ENCODE measurements at regions not wholly inside any gene's neighbourhood (a gene's known extent, or its start where the extent isn't known, plus 50 kb on each side); places are given as distances from the start of the nearest gene placed in this dataset.

GRCh38 chr5:142422429-142422828 is 97.6 kb upstream of the SPRY4 start:
- no peaks in the 10 kb centered on the region for H3K9me3 ChIP-seq
- no peaks in the 10 kb centered on the region for H3K27me3 ChIP-seq (replicated peaks; ENCODE audit: insufficient read depth)
- no peaks in the 10 kb centered on the region for H3K4me1 ChIP-seq (replicated peaks)
- no peak overlapping the region for H3K27ac ChIP-seq
- no peak overlapping the region for H3K4me3 ChIP-seq
- no peak for TF ChIP-seq POLR2AphosphoS5 (IDR thresholded peaks at IDR 0.05)
- no peak for TF ChIP-seq POLR2A (IDR thresholded peaks at IDR 0.05)
- TF ChIP-seq CTCF (IDR thresholded peaks at IDR 0.05), result no peak
- DNase-seq (ENCODE audit: low spot score), result no peak
- no peaks in the 10 kb centered on the region for H3K36me3 ChIP-seq
- intact Hi-C loops (cut with DNase I), result no loop called here

- Histone ChIP-seq H3K27ac (no peak overlapping the region), H3K4me3 (no peak overlapping the region), H3K4me1 (replicated peaks) (no peaks in the 10 kb centered on the region), H3K9me3 (no peaks in the 10 kb centered on the region), H3K36me3 (no peaks in the 10 kb centered on the region), H3K27me3 (replicated peaks; ENCODE audit: insufficient read depth) (no peaks in the 10 kb centered on the region)
- TF ChIP-seq POLR2AphosphoS5 (IDR thresholded peaks at IDR 0.05), result no peak
- no peak for TF ChIP-seq CTCF (IDR thresholded peaks at IDR 0.05)
- TF ChIP-seq POLR2A (IDR thresholded peaks at IDR 0.05), result no peak
- intact Hi-C loops (cut with DNase I), result no loop called here
- 79% methylated on average over 1 of the region's 1 CpG for WGBS
- DNase-seq (ENCODE audit: low spot score), result no peak
These were observed 97.0 kb upstream of the SPRY4 start for GRCh38 chr5:142421621-142422397.

- Histone ChIP-seq H3K4me1 (replicated peaks) (no peaks in the 10 kb centered on the region), H3K9me3 (no peaks in the 10 kb centered on the region), H3K27me3 (replicated peaks; ENCODE audit: insufficient read depth) (no peaks in the 10 kb centered on the region), H3K27ac (no peak overlapping the region), H3K36me3 (no peaks in the 10 kb centered on the region), H3K4me3 (no peak overlapping the region)
- intact Hi-C loops (cut with DNase I), result no loop called here
- no peak for TF ChIP-seq POLR2A (IDR thresholded peaks at IDR 0.05)
- peak; percentile 32 for TF ChIP-seq POLR2AphosphoS5 (IDR thresholded peaks at IDR 0.05)
- peak; percentile 25 for DNase-seq (ENCODE audit: low spot score)
- 31% methylated on average over 5 of the region's 5 CpGs for WGBS
These were observed 96.4 kb upstream of the SPRY4 start for GRCh38 chr5:142421228-142421617.

DNA sequence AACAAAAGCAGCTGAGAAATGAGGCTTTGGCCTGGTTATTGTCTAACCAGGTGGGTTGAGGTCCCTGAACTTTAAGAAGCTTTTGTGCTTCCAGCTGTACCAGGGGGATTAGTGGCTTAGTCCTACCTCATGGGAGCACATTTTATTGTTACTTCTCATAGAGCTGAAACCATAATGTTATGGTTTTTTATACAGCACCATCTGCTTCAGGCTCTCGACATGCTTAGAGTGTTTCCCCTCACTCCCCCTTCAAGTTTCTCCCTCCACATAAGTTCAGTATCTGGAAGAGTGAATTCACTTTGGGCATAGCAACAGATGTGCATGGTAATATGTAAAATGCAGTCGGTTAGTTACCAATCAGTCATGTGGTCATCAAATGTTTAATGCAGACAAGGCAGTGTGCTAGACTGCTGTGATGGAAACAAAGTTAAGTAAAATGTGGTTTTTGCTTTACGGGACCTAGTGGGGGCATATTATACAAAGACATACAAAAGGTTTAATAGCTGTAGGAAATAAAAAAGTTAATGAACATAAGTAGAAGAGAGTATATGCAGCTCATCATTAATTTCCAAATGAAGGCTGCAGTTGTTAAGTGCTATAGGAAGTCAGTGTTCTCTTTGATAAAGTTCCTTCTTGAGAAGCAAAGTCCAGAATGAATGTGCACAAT is 95.9 kb upstream of the SPRY4 start:
- TF ChIP-seq POLR2A (IDR thresholded peaks at IDR 0.05) (no peak), POLR2AphosphoS5 (IDR thresholded peaks at IDR 0.05) (no peak), CTCF (IDR thresholded peaks at IDR 0.05) (no peak)
- WGBS, result 61% methylated on average over 3 of the region's 3 CpGs
- no peak overlapping the region for H3K4me3 ChIP-seq

DNA sequence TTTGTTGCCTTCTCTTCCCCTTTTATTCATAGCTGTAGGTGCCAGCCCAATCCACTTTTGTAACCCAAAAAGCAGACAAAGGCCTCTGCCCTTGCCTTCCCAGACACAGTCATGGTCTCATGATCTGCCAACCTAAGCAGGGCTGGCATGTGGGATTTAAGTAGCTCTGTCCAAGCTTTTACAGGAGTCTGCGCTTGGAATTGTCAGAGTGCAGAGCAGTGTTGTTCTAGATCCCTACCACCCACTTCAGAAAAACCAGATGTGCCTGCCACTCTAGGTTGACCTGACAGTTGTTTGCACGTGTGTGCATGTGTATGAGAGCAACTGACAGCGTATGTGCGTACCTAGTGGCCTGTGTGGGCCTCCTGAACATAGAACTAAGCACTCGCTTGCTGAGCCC is 87.8 kb upstream of the SPRY4 start:
- intact Hi-C loops (cut with DNase I), result no loop called here
- Histone ChIP-seq H3K4me1 (replicated peaks) (no peaks in the 10 kb centered on the region), H3K36me3 (no peaks in the 10 kb centered on the region), H3K27ac (no peak overlapping the region), H3K4me3 (no peak overlapping the region), H3K27me3 (replicated peaks; ENCODE audit: insufficient read depth) (no peaks in the 10 kb centered on the region), H3K9me3 (no peaks in the 10 kb centered on the region)
- WGBS, result 91% methylated on average over 5 of the region's 5 CpGs
- DNase-seq (ENCODE audit: low spot score), result no peak
- TF ChIP-seq POLR2AphosphoS5 (IDR thresholded peaks at IDR 0.05) (no peak), CTCF (IDR thresholded peaks at IDR 0.05) (no peak), POLR2A (IDR thresholded peaks at IDR 0.05) (no peak)

More for the DNA sequence above, 95.9 kb upstream of the SPRY4 start:
- H3K27ac ChIP-seq, result no peak overlapping the region
- no peaks in the 10 kb centered on the region for H3K27me3 ChIP-seq (replicated peaks; ENCODE audit: insufficient read depth)
- no peaks in the 10 kb centered on the region for H3K4me1 ChIP-seq (replicated peaks)
- intact Hi-C loops (cut with DNase I), result no loop called here
- H3K36me3 ChIP-seq, result no peaks in the 10 kb centered on the region
- H3K9me3 ChIP-seq, result no peaks in the 10 kb centered on the region
- no peak for DNase-seq (ENCODE audit: low spot score)
